ENCODE measurements at regions not wholly inside any gene's neighbourhood (a gene's known extent, or its start where the extent isn't known, plus 50 kb on each side); places are given as distances from the start of the nearest gene placed in this dataset.

GRCh38 chr2:217267758-217268157, 407.9 kb upstream of the TNP1 start:
- Histone ChIP-seq H3K36me3 (no peaks in the 10 kb centered on the region), H3K27me3 (peaks cover 4% of the 10 kb centered on the region), H3K27ac (no peak overlapping the region), H3K9me3 (no peaks in the 10 kb centered on the region), H3K4me3 (ENCODE audit: low read depth in 1 of 2, low read length in 1 of 2) (no peak overlapping the region), H3K4me1 (ENCODE audit: control insufficient read depth in 1 of 2, insufficient read depth in 1 of 2, low read depth in 1 of 2, low read length in 1 of 2) (no peaks in the 10 kb centered on the region)
- TF ChIP-seq, protein P1, sequence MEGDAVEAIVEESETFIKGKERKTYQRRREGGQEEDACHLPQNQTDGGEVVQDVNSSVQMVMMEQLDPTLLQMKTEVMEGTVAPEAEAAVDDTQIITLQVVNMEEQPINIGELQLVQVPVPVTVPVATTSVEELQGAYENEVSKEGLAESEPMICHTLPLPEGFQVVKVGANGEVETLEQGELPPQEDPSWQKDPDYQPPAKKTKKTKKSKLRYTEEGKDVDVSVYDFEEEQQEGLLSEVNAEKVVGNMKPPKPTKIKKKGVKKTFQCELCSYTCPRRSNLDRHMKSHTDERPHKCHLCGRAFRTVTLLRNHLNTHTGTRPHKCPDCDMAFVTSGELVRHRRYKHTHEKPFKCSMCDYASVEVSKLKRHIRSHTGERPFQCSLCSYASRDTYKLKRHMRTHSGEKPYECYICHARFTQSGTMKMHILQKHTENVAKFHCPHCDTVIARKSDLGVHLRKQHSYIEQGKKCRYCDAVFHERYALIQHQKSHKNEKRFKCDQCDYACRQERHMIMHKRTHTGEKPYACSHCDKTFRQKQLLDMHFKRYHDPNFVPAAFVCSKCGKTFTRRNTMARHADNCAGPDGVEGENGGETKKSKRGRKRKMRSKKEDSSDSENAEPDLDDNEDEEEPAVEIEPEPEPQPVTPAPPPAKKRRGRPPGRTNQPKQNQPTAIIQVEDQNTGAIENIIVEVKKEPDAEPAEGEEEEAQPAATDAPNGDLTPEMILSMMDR (IDR thresholded peaks at IDR 0.05), result no peak

- TF ChIP-seq, protein P1 (IDR thresholded peaks at IDR 0.05), result no peak
- H3K9me3 ChIP-seq, result no peaks in the 10 kb centered on the region
- no peak overlapping the region for H3K4me3 ChIP-seq (ENCODE audit: low read depth in 1 of 2, low read length in 1 of 2)
- H3K27ac ChIP-seq, result no peak overlapping the region
- no peaks in the 10 kb centered on the region for H3K36me3 ChIP-seq
- peaks cover under 1% of the 10 kb centered on the region for H3K27me3 ChIP-seq
- no peaks in the 10 kb centered on the region for H3K4me1 ChIP-seq (ENCODE audit: control insufficient read depth in 1 of 2, insufficient read depth in 1 of 2, low read depth in 1 of 2, low read length in 1 of 2)
These were observed 403.9 kb upstream of the TNP1 start for GRCh38 chr2:217263756-217264155.

DNA sequence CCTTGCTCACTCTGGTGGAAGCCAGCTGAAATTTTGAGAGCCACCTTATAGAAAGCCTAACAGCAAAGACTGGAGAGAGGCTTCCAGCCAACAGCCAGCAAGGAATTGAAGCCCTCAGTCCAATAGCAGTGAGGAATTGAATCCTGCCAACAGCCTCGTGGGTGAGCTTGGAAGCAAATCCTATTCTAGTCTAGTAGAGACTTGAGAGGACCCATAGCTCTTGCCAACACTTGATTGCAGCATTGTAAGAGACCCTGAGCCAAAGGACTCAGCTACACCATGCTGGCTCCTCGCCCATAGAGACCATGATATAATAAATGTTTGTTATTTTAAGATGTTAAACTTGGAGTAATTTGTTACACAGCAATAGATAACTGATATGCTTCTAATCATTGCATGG, 403.0 kb upstream of the TNP1 start:
- Histone ChIP-seq H3K9me3 (no peaks in the 10 kb centered on the region), H3K36me3 (no peaks in the 10 kb centered on the region), H3K4me1 (ENCODE audit: control insufficient read depth in 1 of 2, insufficient read depth in 1 of 2, low read depth in 1 of 2, low read length in 1 of 2) (no peaks in the 10 kb centered on the region), H3K27ac (no peak overlapping the region), H3K4me3 (ENCODE audit: low read depth in 1 of 2, low read length in 1 of 2) (no peak overlapping the region), H3K27me3 (no peaks in the 10 kb centered on the region)
- TF ChIP-seq, protein P1 (IDR thresholded peaks at IDR 0.05), result no peak

DNA sequence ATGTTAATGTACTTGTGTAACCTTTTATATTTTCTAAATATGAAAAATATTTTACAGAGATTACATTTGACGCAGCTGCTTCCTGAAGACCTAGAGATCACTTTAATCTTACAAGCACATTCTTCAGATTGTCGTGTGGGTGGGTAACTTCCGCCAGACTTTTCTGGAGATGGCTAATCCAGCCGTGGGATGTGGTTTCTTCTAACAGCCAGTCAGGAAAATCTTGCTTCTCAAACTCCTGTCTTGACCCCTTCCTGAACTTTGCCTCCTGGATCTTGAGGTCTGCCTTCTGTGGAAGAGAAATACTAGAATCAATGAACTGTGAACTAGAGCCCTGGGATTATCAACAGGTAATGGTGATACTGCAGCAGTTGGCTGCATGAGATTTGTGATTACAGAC, 401.6 kb upstream of the TNP1 start:
- Histone ChIP-seq H3K9me3 (no peaks in the 10 kb centered on the region), H3K4me3 (ENCODE audit: low read depth in 1 of 2, low read length in 1 of 2) (no peak overlapping the region), H3K27ac (no peak overlapping the region), H3K36me3 (no peaks in the 10 kb centered on the region), H3K27me3 (no peaks in the 10 kb centered on the region), H3K4me1 (ENCODE audit: control insufficient read depth in 1 of 2, insufficient read depth in 1 of 2, low read depth in 1 of 2, low read length in 1 of 2) (no peaks in the 10 kb centered on the region)
- TF ChIP-seq, protein P1 (IDR thresholded peaks at IDR 0.05), result no peak

DNA sequence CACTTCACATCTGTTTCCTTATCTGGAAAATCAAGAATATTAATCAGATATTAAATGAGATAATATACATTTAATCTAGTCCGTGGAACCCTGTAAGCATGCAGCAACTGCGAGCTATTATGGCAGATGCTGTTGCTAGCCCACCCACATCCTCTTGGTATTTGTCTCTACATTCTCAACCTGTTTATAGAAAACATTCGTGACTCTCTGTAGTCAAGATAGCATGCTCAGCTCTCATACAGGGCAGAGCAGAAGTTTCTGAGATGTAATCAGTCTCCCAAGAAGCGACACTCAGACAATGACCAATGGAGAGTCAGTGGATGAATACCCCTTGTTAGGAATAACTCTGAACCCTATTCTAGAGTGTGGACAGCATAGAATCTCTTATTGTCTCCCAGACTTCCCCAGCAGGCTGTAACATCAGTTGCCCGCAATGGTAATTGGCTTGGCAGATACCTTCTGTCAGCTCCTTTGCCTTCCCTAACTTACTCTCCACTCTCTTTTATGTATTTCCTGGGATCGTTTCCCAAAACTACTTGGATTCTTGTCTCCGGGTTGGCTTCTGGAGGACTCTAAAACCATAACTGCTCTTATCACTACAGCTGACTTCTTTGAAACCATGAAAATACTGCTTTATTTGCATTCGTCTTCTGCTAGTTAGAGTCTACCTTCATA, 400.7 kb upstream of the TNP1 start:
- H3K4me1 ChIP-seq (ENCODE audit: control insufficient read depth in 1 of 2, insufficient read depth in 1 of 2, low read depth in 1 of 2, low read length in 1 of 2), result no peaks in the 10 kb centered on the region
- no peaks in the 10 kb centered on the region for H3K27me3 ChIP-seq
- H3K27ac ChIP-seq, result no peak overlapping the region
- TF ChIP-seq, protein P1 (IDR thresholded peaks at IDR 0.05), result no peak
- no peaks in the 10 kb centered on the region for H3K36me3 ChIP-seq
- H3K4me3 ChIP-seq (ENCODE audit: low read depth in 1 of 2, low read length in 1 of 2), result no peak overlapping the region
- H3K9me3 ChIP-seq, result no peaks in the 10 kb centered on the region

All from neutrophil (primary cell).